Inflammatory macrophage (primary cell): ENCODE measurements at regions not wholly inside any gene's neighbourhood (a gene's known extent, or its start where the extent isn't known, plus 50 kb on each side); places are given as distances from the start of the nearest gene placed in this dataset.
"Not testable (repeated sequence)": the region's sequence is repeated elsewhere in the genome, so short reads cannot be mapped to it uniquely, and the experiment has no call there.

Experiments
- DNase-seq, 2 donors: peaks; one replicate each; pipeline ENCODE4 v3.0.0-alpha.2; 2020 to 2022

DNA sequence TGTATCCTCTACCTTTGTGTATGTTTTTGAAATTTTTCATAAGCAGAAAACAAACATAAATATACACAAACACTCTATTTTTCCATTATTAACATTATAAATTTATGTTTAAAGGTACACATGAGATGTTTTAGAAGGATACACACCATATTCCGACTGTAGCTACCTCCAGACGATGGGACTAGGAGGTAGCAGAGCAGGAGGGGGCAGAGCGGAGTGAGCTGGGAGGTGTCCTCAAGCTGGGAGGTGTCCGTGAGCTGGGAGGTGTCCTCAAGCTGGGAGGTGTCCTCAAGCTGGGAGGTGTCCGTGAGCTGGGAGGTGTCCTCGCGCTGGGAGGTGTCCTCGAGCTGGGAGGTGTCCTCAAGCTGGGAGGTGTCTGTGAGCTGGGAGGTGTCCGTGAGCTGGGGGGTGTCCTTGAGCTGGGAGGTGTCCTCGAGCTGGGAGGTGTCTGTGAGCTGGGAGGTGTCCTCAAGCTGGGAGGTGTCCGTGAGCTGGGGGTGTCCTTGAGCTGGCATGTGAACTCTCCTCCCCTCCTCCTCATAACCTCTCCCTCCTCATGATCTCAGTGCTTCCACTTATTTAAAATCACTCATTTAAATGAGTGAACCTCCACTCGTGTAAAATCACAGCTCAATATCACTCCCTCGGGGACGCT is 346.9 kb upstream of the SFSWAP start:
- DNase-seq: no peak

DNA sequence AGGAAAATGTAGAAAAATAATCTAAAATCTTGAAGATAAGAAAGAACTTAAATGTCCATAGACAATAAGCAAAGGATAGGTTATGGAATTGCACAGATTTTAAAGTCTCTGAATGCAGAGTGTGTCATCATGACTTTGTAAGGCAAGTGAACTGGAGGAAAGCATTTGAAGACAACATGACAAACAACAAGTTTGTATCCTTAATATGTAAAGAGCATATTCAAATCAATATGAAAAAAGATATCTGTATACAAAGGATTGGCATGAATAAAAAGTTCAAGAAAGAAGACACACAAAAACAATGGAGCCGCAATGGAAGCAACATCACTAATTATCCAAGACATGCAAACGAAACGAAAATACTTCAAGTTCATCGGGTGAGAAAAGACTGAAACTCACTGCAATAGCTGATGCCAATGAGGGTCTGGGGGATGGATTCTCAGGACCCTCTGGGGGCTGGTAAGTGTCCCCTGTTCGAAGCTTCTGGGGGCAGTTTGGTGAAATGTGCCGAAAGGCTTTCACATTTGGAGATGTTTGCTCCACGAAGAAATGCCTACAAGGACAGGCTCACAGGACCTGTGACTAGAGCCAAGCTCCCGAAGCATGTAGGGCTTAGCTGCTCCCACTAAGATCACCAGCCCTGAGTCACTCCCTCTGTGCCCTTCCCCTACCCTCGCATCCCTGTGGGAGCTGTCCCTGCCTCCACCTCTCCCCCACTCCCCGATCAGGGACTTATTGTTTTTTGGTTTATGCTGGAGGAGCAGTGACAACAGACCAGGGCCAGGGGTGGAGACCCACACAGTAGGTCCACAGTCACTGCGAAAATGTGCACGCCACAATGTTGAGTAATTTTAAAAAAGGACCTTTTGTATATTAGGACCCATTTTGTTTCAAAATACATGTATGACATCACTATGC is 345.7 kb upstream of the SFSWAP start:
- no peak for DNase-seq

DNA sequence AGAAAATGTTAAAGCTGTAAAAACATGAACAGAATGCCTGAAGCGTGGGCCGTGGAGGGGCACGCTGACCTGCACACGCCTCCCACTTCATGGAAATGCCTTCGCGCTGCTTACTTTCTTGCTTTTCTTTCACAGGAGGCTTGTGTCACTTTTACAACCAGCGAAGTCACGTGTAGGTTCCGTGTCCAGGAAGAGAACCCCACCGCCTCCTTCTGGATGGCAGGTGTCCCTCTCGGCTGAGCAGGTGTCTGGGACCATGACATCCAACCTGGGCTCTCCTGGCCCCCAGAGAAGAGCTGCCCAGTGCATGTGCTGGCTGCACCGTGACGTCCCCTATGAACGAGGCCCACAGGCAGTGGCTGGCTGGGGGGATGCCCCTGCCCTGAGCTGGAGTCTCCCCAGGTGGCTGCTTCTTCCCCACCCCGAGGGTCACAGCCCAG is 345.0 kb upstream of the SFSWAP start:
- no peak for DNase-seq

DNA sequence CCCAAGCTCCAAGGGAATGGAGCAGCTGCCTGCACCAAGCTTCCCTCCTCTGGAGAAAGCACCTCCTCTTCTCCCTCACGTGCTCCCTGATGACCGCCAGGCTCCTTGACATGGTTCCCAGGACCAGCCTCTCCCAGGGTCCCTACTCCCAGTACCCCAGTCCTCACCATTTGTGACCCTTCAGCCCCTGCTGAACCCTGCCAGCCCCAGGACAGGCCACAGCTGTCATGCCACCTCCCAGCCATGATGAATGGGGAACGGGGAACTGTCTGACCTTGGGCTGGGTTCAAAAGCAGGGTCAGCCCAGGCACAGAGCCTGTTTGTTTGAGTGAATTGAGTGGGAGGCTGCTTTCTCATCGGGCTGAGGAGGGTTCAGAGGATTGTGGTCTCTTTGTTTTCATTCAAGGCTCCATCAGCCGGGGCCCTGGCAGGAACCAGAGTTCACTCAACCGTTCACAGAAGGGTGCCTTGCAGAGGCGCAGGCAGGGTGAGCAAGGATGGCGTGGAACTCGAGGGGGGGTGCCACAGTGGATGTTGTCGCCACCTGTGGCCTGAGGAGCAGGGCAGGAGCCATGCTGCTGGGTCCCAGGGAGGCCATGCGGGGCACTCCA is 344.5 kb upstream of the SFSWAP start:
- no peak for DNase-seq

DNA sequence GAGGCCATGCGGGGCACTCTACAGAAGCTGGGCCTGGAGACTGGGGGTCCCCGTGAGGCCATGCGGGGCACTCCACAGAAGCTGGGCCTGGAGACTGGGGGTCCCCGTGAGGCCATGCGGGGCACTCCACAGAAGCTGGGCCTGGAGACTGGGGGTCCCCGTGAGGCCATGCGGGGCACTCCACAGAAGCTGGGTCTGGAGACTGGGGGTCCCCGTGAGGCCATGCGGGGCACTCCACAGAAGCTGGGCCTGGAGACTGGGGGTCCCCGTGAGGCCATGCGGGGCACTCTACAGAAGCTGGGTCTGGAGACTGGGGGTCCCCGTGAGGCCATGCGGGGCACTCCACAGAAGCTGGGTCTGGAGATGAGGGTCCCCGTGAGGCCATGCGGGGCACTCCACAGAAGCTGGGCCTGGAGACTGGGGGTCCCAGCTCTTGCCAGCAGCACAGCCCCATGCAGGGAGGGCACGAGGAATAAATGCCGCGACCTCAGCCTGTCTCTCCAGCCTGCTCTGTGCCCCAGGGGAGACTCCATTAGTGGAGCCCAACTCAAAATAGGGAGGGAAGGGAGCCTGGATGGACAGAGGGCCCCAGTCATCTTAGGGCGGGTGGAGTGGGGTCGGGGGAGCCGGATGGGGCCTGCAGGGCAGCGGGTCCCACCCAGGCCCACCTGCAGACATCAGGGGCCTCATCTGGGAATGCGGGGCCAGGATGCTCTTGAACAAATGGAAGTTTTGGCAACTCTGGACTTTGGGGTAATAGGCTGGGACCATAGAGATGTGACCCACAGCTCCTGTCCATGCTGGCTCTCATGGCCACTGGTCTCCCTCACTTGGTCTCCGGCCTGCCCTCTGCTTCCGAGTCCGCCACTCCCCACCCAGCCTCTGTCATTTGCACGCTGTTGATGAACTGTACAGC is 343.6 kb upstream of the SFSWAP start:
- DNase-seq: not testable (repeated sequence)

DNA sequence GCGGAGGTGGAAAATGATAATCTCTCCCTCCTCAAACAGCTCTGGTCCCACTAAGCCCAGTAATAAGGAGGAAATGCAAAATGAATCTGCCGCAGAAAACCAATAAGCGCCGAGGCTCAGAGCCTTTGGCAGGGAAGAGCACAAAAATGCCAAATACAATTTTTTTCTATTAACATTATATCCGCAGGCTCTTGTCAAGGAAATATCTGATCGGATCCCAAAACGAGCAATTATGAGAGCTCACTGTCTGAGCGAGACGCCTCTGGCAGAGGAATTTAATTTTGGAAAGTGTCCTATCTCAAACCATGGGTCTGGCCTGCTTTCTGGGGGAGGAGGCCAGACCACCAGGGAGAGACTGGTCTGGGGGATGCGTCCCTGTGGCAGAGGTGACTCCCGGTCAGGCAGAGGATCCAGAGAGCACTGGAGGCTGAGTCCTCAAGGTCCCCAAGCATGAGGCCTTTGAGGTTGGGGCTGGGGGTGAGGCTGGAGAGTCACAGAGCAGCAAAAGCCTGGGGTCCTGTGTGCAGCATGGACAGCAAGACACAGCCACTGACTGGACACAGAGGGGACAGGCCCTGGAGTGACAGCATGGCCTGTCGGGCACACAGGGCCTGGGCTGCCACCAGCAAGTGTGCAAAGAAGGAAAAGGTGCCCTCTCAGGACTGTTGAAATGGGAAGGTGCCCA is 342.8 kb upstream of the SFSWAP start:
- DNase-seq: no peak

DNA sequence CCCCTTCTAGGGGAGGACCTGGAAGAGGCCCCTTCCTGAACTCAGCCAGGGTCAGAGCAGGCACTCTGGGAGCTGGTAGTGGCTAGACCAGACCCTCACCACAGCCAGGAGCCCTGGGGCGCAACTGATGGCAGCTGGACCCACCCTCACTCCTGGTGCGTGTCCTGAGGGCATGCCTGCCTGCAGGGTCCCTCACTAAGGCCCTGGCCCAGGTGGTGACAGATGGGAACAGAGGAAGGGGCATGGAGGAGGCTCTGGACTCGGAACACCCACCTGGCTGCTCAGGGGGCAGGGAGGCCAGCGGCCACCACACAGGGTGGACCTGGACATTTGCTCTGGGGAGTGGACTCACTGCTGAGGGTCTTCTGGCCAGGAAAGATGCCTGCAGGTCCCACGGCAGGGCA is 342.2 kb upstream of the SFSWAP start:
- DNase-seq: no peak

DNA sequence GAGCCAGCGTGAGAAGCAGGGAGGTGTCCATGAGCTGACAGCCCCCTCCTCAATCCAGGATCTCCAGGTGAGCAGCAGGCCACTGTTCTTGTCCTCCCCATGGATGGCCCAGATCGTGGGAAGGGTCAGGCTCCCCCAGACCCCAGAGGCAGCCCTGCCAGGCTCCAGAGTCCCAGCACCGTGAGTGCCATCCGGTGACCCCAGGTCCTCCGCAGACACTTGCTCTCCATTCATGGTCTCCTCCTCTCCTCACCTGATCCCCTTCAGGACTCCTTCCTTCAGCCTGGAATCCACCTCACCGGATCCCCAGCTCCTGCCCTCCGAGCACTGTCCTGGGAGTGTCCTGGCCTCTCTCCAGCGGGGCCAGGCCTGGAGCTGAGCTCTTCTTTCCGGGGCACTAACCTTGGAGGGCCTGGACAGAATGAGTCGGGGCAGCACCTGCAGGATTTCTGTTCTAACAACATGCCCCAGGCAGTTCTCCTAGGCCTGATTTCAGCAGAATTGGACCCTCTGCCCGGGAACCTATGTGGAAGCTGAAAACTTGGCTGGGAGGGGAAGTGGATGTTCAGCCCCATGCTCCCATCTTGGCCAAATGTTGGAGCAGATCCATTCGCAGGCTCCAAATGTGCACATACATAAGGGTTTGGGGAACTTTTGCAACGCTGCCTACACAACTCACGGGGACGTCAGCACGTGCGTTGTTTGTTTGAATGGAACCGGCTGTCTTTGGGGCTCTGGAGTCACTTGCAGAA is 341.6 kb upstream of the SFSWAP start:
- DNase-seq: no peak

DNA sequence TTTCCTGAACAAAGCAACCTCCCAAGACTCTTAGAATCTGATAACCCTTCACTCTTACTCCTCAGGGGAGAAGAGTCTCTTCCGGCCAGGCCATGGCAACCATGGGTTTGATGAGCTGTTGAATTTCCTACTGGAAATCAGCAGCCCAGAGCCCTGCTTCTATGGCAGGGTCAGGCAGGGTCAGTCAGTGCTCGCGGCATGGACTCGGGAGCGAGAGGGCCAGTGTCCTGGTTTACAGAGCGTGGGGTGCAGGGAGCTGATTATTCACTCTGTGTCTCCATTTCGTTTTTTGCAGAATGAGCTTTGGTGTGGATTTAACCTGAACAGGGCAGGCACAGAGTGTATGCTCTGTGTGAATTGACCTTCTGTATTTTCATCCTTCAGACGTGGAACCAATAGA is 340.6 kb upstream of the SFSWAP start:
- DNase-seq: no peak

DNA sequence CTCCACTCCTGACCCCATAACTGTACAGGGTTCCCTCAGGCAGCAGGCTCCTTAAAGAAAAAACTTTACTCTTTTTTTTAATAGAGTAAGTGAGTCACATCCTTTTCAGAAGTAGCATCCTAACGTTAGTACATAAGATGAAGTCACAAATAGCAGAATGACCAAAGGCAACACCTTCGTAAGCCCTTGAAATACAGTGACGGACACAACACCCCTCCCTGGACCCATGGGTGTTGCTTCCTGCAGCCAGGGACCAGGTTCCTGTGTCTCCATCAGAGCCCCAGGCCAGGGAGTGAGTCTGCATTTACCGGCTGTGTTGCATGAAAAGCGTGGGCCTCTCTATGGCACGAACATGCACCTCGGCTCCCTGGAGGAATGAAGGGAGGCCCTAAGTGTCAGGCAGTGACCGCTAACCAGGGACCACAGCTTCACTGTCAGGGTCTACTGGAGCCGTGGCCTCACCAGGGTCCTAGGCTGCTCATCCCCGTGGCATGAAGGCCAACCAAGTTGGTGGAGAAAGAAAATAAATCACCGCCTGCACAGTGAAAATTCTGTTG is 340.0 kb upstream of the SFSWAP start:
- no peak for DNase-seq

DNA sequence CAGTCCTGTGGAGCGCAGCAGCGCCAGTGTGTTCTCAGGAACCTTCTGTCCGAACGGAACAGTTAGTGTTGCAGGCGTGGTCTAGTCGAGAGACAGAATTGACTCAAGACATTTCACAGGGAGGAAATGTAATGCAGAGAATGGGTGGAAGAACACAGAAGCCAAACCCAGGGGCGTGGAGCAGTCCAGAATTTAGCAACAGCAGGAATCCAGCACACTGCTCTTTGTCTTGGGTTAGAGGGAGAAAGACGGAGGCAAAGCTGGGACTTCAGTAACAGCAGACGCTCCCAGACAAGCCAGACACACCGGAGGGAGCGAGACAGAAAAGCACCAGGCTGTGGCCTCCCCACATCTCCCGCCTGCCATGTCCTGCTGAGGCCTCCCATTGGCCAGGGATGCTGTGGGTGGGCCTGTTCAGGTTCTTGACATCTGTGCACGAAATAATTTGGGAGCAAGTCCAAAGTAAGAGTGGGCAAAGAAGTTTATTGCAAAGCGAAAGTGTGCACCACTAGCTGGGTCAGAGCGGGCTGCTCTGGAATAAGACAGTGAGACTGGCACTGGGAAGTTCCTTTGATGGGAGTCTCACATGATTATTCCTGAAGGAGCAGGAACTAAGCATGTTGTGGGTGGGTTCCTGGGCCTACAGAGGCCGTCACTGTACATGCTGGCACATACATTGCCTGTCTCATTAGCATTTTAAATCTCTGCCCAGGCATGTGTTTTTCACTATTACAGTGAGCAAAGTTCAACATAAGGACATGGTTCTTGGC is 339.3 kb upstream of the SFSWAP start:
- DNase-seq: no peak

DNA sequence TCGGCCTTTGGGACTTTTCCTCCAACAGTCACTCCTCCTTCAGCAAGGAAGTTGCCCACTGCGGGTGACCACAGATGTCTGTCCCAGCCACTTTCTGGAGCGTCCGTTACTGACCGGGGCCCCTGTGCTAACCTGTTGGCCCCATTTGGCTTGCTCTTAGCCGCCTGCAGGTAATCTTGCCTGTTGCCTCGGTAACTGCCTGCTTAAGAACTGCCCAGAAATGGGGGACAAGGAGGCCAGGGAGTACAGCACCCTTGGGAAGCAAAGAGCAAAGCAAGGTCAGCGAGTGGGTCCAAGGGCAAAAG is 338.8 kb upstream of the SFSWAP start:
- DNase-seq: no peak

DNA sequence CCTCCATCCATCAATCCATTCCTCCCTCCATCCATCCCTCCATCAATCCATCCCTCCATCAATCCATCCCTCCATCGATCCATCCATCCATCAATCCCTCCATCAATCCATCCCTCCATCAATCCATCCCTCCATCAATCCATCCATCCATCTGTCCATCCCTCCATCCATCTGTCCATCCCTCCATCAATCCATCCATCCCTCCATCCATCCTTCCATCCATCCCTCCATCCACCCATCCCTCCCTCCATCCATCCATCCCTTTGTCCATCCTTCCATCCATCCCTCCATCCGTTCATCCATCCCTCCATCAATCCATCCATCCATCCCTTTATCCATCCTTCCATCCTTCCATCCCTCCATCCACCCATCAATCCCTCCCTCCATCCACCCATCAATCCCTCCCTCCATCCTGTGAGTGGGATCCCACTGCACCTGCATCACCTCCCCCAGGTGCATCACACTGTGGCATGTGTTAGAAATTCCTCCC is 338.1 kb upstream of the SFSWAP start:
- DNase-seq: no peak

DNA sequence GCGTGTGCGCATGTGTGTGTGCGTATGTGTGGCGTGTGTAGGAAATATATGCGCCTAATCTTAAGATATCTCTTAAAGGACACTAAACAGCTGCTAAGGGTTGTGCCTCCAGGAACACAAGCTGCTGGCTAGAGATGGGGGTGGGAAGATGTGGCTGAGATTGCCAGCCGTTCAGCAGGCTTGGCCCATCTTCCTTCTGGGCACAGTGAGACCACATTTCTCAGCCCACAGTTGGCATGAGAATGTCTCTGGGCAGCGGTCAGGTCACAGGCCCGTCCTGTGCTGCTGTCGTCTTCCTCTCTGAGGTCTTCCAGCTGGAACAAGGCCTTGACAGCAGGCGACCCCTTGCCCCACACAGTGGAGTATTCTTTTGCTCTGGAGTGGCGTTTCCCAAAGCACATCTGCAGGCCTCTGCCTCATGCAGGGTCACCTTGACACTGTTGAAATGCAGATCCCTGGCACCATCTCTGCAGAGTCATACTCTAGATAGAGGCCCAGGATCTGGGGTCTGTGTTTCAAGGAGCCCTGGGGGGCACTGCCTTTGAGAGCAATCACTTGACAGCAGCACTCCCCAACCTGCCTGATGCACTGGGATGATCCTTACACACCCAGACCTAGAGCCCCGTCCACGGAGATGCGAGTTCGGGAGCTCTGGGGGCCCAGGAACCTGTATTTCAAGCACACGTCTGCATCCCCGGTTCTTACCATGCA is 335.5 kb upstream of the SFSWAP start:
- DNase-seq: no peak

DNA sequence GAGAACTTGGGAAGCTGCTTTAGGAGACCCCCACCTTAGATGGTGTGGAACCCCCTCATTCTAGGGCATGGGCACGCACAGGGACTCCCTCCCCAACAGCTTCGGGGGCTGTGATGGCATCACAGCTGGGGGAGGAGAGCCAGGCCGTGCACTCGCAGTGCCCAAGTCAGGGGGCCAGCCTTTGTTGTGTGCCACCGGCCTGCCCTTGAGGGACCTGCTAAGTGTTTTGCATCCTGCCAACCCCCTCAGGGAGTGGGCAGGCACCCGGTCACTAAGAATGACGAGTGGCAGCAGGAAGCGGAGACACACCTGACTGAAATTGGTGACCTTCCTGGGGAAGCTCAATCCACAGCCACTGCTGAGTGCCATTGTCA is 334.9 kb upstream of the SFSWAP start:
- no peak for DNase-seq

DNA sequence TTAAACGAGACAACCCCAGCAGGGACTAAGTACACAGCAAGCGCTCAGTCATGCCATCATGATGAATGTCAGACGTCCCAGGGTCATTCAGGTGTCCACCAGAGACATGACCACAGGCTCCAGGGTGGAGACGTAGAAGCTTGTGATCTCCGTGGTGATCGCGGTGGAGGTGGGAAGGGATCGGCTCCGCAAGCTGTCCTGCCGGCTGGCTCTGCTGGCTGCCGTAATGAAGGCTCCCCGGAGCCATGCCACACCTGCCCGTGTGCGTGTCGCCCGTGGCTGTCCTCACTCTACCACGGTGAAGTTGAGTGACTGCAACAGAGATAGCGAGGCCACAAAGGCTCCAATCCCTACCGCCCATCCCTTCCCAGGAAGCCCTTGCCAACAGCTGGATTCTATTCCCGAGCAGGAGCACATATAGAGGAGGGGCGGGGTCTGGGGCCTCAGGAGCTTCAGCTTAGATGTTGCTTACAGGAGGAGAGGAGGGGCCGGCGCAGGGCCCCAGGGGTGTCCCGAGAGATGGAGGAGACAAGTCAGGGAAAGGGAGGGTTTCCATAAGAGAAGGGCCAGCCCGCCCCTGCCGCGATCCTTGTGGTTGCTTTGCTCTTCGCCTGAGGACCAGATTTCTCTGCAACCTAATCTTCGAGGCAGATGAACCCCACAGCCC is 332.6 kb upstream of the SFSWAP start:
- DNase-seq: no peak

DNA sequence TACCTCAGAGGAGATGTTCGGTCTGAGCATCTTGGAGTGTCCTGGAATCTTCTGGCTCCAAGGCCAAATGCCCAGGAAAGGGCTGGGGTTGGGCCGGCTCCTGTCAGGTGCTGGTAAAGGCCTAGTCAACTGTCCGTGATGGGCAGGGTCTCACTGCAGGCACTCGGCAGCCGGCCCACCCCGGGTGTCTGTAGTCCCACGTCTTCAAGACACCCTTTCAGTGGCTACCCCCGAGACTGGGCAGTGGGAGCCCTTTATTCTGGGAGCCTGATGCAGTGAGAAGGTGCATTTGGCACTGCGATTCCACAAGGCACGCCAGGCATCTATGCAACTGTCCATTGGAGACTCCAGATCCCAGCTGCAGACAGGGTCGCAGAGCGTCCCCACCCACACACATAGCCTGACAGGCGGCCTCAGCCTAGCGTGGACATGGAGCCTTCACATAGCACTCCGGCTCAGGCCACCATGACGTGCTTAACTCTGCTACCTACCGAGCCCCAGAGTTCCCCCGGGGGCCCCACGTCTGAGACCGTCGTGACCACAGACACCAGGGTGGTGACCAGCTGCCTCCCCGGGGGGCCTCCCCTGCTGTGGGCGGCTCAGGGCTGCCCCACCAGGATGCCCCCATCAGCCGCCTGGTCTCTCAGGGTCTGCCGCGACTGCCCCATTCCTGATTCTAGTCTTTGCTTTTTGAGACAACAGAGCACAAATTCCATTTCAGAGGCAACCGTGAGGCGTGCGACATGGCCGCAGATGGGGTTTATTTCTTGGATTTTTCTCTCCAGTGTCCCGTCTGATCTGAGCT is 331.8 kb upstream of the SFSWAP start:
- no peak for DNase-seq

DNA sequence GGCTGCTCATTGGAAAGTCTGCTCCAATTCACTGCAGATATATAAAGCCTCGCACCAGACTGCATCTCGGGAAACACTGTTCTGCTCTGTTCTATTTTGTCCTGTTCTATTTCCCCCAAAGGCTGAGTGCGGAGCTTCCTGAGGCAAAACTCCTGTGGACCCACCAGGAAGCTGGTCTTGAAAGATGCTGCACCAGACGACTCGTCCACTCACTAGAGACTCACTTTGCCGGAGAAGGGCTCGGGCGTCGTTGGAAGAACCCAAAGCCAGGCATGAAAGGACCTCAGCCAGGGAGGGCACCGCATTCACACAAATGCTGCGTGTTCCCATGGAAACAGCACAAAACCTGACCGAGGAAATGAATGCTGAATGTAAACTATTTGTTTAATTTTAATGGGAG is 331.2 kb upstream of the SFSWAP start:
- DNase-seq: no peak
